Peyer's patch (tissue), 4 donors: ENCODE measurements at regions not wholly inside any gene's neighbourhood (a gene's known extent, or its start where the extent isn't known, plus 50 kb on each side); places are given as distances from the start of the nearest gene placed in this dataset.

Experiments
- DNase-seq, 3 donors: peaks; one replicate each; pipeline ENCODE4 v3.0.0-alpha.2; 2017 to 2019
- H3K27ac ChIP-seq, 4 donors: fragments of 200-600 bp; sonication (generic); one replicate each; pipeline ENCODE4 v1.5.1; 2016 to 2019
- H3K27me3 ChIP-seq, 2 donors: fragments of 200-600 bp; sonication (generic); one replicate each; pipeline ENCODE4 v1.5.1; 2019
- H3K36me3 ChIP-seq, 3 donors: fragments of 200-600 bp; sonication (generic); one replicate each; pipeline ENCODE4 v1.5.1; 2016 to 2019
- H3K4me1 ChIP-seq, 4 donors: fragments of 200-600 bp; sonication (generic); one replicate each; pipeline ENCODE4 v1.5.1; 2016 to 2019
- H3K4me3 ChIP-seq, 4 donors: fragments of 200-600 bp; sonication (generic); 1 replicate in 3 of 4; 2 replicates in 1 of 4; pipeline ENCODE4 v1.5.1; 2016 to 2019; ENCODE audit warnings: mild to moderate bottlenecking in 1 of 4
- H3K9me3 ChIP-seq, 4 donors: fragments of 200-600 bp; sonication (generic); one replicate each; pipeline ENCODE4 v1.5.1; 2016 to 2019; ENCODE audit warnings: mild to moderate bottlenecking in 1 of 4
- POLR2A ChIP-seq, 2 donors: fragments of 450-650 bp; IDR thresholded peaks; one replicate each; pipeline ENCODE4 v1.5.1; 2017; ENCODE audit warnings: antibody characterized with exemption in 2 of 2, mild to moderate bottlenecking in 2 of 2, moderate library complexity in 2 of 2
- TF ChIP-seq, protein P1 (sequence below), 6 experiments: fragments of 450-650 bp in 4 of 6; fragments of 200-600 bp in 2 of 6; sonication (generic) in 1 of 6; IDR thresholded peaks; one replicate each; pipeline ENCODE4 v1.5.1; 2017 to 2019; ENCODE audit warnings: antibody characterized with exemption in 6 of 6, mild to moderate bottlenecking in 3 of 6, moderate library complexity in 1 of 6

DNA sequence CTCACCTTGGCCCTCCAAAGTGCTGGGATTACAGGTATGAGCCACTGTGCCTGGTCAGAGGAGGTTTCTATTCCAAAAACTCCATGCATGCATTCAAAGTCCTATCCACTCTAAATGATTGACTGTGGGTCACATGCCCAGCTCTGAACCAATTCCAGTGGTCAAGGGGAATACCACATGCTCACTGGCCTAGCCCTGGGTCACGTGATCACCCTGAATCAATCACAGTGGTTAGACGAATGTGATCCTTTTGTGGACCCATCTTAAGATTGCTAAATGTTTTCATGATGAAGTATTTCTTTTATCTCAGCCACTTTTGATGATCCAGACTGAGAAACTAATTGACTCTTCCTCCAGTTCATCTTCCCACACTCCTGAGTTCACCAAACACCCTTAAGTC, 475.8 kb downstream of the PREX1 start:
- no peak overlapping the region for H3K4me3 ChIP-seq
- TF ChIP-seq, protein P1, sequence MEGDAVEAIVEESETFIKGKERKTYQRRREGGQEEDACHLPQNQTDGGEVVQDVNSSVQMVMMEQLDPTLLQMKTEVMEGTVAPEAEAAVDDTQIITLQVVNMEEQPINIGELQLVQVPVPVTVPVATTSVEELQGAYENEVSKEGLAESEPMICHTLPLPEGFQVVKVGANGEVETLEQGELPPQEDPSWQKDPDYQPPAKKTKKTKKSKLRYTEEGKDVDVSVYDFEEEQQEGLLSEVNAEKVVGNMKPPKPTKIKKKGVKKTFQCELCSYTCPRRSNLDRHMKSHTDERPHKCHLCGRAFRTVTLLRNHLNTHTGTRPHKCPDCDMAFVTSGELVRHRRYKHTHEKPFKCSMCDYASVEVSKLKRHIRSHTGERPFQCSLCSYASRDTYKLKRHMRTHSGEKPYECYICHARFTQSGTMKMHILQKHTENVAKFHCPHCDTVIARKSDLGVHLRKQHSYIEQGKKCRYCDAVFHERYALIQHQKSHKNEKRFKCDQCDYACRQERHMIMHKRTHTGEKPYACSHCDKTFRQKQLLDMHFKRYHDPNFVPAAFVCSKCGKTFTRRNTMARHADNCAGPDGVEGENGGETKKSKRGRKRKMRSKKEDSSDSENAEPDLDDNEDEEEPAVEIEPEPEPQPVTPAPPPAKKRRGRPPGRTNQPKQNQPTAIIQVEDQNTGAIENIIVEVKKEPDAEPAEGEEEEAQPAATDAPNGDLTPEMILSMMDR (IDR thresholded peaks at IDR 0.05) = no peak
- no peak for TF ChIP-seq POLR2A (IDR thresholded peaks at IDR 0.05)

DNA sequence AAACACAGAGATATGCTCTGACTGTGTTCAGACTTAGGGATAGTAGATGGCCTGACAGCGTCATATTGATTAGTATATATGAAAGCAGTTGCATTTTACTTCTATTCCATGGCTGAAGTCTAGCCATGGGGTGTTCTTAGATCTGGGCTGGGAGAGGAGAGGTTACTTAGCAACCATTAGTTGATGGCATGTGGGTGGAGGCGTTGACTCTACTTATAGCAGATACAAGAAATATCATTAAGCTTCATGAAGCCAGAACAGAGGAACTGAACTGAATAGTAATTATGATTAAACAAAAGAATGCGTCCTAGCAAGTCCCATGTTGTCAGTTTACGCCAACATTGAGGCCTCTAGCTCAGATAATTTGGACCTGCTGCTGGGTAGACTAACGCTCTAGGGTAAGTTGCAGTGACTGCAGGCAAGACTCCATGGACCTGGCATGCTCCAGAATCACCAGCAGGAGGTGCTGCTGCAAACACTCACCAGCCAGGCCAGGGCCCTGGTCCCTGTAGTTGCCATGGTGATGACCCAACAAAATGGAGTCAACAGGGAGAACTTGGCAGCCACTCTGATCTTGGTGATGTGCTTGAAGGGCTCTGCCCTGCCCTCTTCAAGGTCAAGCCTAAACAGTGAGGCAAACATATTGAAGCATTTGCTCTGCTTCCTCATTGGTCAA, 477.3 kb downstream of the PREX1 start:
- Histone ChIP-seq H3K4me3 (no peak overlapping the region), H3K27ac (no peak overlapping the region), H3K9me3 (no peaks in the 10 kb centered on the region), H3K36me3 (no peaks in the 10 kb centered on the region), H3K27me3 (no peaks in the 10 kb centered on the region), H3K4me1 (no peaks in the 10 kb centered on the region)
- no peak for DNase-seq
- no peak for TF ChIP-seq POLR2A (IDR thresholded peaks at IDR 0.05)
- TF ChIP-seq, protein P1 (IDR thresholded peaks at IDR 0.05) = no peak

More for the DNA sequence above, 475.8 kb downstream of the PREX1 start:
- H3K4me1 ChIP-seq = no peaks in the 10 kb centered on the region
- H3K9me3 ChIP-seq = no peaks in the 10 kb centered on the region
- no peak for DNase-seq
- H3K27me3 ChIP-seq = no peaks in the 10 kb centered on the region
- H3K36me3 ChIP-seq = no peaks in the 10 kb centered on the region
- H3K27ac ChIP-seq = no peak overlapping the region

DNA sequence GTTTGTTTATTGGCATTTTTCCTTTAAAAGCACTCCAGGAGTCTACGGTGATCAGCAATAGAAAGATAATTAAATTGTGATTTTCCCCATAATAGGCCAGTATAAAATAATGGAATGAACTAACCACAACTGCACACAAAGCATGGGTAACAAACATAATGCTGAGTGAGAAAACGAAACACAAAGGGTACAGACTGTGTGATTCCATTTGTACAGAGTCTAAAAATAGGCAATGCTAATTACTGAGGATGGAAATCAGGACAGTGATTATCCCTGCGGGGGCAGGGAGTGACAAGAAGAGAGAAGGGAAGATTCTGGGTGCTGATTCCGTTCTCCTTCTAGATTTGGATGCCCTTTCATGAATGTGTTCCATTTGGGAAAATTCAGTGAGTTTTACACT, 478.1 kb downstream of the PREX1 start:
- Histone ChIP-seq H3K9me3 (no peaks in the 10 kb centered on the region), H3K4me1 (no peaks in the 10 kb centered on the region), H3K4me3 (no peak overlapping the region), H3K36me3 (no peaks in the 10 kb centered on the region), H3K27me3 (no peaks in the 10 kb centered on the region), H3K27ac (no peak overlapping the region)
- DNase-seq = no peak
- no peak for TF ChIP-seq POLR2A (IDR thresholded peaks at IDR 0.05)
- TF ChIP-seq, protein P1 (IDR thresholded peaks at IDR 0.05) = no peak

DNA sequence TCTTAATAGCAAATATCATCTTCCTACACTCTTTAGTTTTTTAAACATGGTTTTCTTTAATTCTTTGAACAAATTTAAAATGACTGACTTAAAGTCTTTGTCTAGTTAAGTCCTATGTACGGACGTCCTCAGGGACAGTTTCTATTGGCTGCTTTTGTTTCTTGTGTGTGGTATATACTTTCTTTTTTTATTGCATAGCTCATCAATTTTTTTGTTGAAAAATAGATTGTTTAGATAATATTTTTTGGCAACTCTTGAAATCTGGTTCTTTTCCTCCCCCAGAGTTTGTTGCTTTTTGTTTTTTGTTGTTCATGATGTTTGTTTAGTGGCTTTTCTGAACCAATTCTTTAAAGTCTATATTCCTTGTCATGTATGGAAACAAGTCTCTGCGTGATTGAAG, 479.8 kb downstream of the PREX1 start:
- Histone ChIP-seq H3K36me3 (no peaks in the 10 kb centered on the region), H3K27ac (no peak overlapping the region), H3K4me3 (no peak overlapping the region), H3K27me3 (no peaks in the 10 kb centered on the region), H3K4me1 (no peaks in the 10 kb centered on the region), H3K9me3 (no peaks in the 10 kb centered on the region)
- TF ChIP-seq, protein P1 (IDR thresholded peaks at IDR 0.05) = no peak
- no peak for TF ChIP-seq POLR2A (IDR thresholded peaks at IDR 0.05)
- no peak for DNase-seq

DNA sequence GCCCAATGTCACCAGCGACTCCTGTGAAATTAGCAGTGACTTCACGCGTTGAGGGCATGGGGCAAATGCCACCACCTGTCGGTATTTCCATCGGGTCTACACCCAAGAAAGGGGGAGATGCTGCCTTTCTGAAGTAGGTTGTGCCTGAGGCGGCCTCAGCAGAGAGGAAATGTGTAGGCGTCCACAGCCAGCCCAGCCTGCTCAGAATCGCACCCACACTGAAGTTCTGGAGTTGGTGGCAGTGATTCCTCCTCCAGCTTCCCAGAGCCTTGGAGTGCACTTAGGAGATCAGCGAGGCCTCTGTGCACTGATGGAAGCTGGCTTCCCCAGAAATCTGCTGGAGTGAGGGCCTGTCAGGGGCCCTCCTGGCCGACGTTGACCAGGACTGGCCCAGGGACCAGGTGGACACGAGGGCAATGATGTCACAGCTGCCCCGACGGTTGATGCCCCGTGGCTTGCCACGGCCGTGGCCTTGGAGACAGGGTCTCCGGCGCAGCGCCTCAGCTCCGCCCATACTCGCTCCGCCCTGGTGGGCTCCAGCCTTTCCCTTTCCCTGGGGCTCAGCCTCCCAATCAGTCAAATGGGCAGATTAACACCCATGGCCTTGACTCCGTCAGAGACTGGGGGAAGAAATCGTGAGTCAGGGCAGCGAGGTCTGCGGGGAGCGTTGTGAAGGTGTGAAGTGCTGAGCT, 484.8 kb downstream of the PREX1 start:
- no peaks in the 10 kb centered on the region for H3K27me3 ChIP-seq
- no peaks in the 10 kb centered on the region for H3K36me3 ChIP-seq
- DNase-seq = no peak
- no peak for TF ChIP-seq POLR2A (IDR thresholded peaks at IDR 0.05)
- TF ChIP-seq, protein P1 (IDR thresholded peaks at IDR 0.05) = no peak
- peaks cover 0 to 3% (median 0%) of the 10 kb centered on the region in 4 donors for H3K4me1 ChIP-seq
- H3K27ac ChIP-seq = no peak overlapping the region
- no peaks in the 10 kb centered on the region for H3K9me3 ChIP-seq
- no peak overlapping the region for H3K4me3 ChIP-seq
